ENCODE measurements at regions not wholly inside any gene's neighbourhood (a gene's known extent, or its start where the extent isn't known, plus 50 kb on each side); places are given as distances from the start of the nearest gene placed in this dataset.

DNA sequence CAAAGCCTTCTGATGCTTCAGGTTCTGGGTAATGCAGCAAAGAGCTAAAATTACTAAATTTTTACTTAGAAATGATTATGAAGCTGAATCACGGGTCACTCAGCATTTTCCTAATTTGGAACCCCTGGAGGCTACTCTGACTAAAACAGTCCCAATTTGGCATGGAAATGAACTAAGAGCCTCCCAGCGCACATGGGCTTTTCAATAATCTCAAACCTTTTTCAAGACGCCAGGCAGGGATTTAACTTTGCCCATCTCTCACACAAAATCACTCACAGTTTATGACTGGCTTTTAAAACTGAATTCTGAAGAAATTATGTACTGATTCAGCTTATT, 68.3 kb downstream of the LLPH start:
- Histone ChIP-seq H2AFZ (ENCODE audit: low read length) (peak overlapping the region; percentile 1), H3K9me3 (ENCODE audit: low read depth, low read length) (no peaks in the 10 kb centered on the region), H3K27ac (ENCODE audit: low read depth, low read length) (no peak overlapping the region), H3K4me2 (ENCODE audit: insufficient read depth, low read length) (peak overlapping the region; percentile 20), H3K4me3 (ENCODE audit: insufficient read depth, low read length) (no peak overlapping the region), H3K27me3 (ENCODE audit: insufficient read depth, low read length) (no peaks in the 10 kb centered on the region), H4K20me1 (ENCODE audit: insufficient read depth, low read length) (no peaks in the 10 kb centered on the region), H3K36me3 (ENCODE audit: insufficient read depth, low read length) (no peaks in the 10 kb centered on the region), H3K79me2 (ENCODE audit: insufficient read depth, low read length) (no peaks in the 10 kb centered on the region), H3K4me1 (ENCODE audit: insufficient read depth, low read length) (peaks cover 34% of the 10 kb centered on the region)
- TF ChIP-seq, protein P1, sequence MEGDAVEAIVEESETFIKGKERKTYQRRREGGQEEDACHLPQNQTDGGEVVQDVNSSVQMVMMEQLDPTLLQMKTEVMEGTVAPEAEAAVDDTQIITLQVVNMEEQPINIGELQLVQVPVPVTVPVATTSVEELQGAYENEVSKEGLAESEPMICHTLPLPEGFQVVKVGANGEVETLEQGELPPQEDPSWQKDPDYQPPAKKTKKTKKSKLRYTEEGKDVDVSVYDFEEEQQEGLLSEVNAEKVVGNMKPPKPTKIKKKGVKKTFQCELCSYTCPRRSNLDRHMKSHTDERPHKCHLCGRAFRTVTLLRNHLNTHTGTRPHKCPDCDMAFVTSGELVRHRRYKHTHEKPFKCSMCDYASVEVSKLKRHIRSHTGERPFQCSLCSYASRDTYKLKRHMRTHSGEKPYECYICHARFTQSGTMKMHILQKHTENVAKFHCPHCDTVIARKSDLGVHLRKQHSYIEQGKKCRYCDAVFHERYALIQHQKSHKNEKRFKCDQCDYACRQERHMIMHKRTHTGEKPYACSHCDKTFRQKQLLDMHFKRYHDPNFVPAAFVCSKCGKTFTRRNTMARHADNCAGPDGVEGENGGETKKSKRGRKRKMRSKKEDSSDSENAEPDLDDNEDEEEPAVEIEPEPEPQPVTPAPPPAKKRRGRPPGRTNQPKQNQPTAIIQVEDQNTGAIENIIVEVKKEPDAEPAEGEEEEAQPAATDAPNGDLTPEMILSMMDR (IDR thresholded peaks at IDR 0.05; ENCODE audit: extremely low read depth, low read depth, low read length) = no peak
- no peak for DNase-seq (ENCODE audit: insufficient read length, low spot score, missing footprints)

DNA sequence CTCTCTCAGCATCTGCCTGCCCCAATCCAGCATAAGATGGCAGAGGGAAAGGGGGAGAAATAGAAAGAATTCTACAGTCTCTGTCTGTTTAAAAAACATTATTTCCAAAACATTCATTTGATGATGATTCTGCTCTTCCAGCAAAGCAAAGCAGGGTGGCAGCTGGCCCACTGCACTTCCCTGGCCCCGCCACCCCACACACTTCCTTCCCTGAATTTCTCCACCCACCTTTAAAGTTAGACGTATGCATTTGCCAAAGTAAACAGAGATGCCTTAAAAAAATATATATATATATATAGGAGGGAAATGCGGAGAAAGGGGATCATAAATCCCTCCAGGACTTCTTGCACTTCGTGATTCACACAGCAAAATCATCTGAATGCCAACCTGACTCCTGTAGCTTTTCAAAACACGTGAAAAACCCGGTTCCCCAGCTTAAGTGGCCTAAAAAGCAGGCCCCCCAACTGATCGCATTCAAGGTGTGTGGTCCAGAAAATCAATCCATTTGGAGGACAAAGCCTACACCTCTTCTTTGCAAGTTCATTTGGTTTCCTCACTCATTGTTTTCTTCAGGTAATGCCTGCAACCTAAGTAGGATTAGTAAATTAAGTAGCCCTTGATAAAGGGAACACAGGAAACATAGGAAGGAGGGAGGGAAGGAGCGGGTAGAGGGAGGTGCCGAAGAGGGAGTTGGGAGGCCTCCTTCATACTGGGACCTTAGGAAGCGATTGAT, 68.8 kb downstream of the LLPH start:
- DNase-seq (ENCODE audit: insufficient read length, low spot score, missing footprints) = peak; percentile 52
- Histone ChIP-seq H3K27ac (ENCODE audit: low read depth, low read length) (no peak overlapping the region), H3K79me2 (ENCODE audit: insufficient read depth, low read length) (no peaks in the 10 kb centered on the region), H2AFZ (ENCODE audit: low read length) (peak overlapping the region; percentile 14), H3K9me3 (ENCODE audit: low read depth, low read length) (no peaks in the 10 kb centered on the region), H3K27me3 (ENCODE audit: insufficient read depth, low read length) (no peaks in the 10 kb centered on the region), H3K36me3 (ENCODE audit: insufficient read depth, low read length) (no peaks in the 10 kb centered on the region), H3K4me1 (ENCODE audit: insufficient read depth, low read length) (peaks cover 32% of the 10 kb centered on the region), H3K4me3 (ENCODE audit: insufficient read depth, low read length) (no peak overlapping the region), H4K20me1 (ENCODE audit: insufficient read depth, low read length) (no peaks in the 10 kb centered on the region), H3K4me2 (ENCODE audit: insufficient read depth, low read length) (peak overlapping the region; percentile 20)
- TF ChIP-seq, protein P1 (IDR thresholded peaks at IDR 0.05; ENCODE audit: extremely low read depth, low read depth, low read length) = no peak

DNA sequence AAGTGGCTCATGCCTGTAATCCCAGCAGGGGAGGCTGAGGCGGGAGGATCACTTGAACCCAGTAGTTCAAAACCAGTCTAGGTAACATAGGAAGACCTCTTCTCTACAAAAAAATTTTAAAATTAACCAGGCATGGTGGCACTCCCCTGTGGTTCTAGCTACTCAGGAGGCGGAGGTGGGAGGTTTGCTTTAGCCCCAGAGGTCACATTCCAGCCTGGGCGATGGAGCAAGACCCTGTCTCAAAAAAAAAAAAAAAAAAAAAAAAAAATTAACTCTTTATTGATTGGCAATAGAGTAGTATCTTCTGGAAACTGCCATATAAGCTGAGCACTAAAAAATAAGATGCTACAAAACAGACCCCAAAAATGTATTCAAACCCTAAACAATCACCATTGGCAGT, 69.5 kb downstream of the LLPH start:
- Histone ChIP-seq H3K9me3 (ENCODE audit: low read depth, low read length) (no peaks in the 10 kb centered on the region), H3K36me3 (ENCODE audit: insufficient read depth, low read length) (no peaks in the 10 kb centered on the region), H4K20me1 (ENCODE audit: insufficient read depth, low read length) (no peaks in the 10 kb centered on the region), H3K27ac (ENCODE audit: low read depth, low read length) (no peak overlapping the region), H3K27me3 (ENCODE audit: insufficient read depth, low read length) (no peaks in the 10 kb centered on the region), H2AFZ (ENCODE audit: low read length) (peak overlapping the region; percentile 14), H3K79me2 (ENCODE audit: insufficient read depth, low read length) (no peaks in the 10 kb centered on the region), H3K4me2 (ENCODE audit: insufficient read depth, low read length) (peak overlapping the region; percentile 20), H3K4me3 (ENCODE audit: insufficient read depth, low read length) (no peak overlapping the region), H3K4me1 (ENCODE audit: insufficient read depth, low read length) (peaks cover 26% of the 10 kb centered on the region)
- TF ChIP-seq, protein P1 (IDR thresholded peaks at IDR 0.05; ENCODE audit: extremely low read depth, low read depth, low read length) = no peak
- no peak for DNase-seq (ENCODE audit: insufficient read length, low spot score, missing footprints)

- Histone ChIP-seq H4K20me1 (ENCODE audit: insufficient read depth, low read length) (no peaks in the 10 kb centered on the region), H3K4me3 (ENCODE audit: insufficient read depth, low read length) (no peak overlapping the region), H3K4me1 (ENCODE audit: insufficient read depth, low read length) (peaks cover 18% of the 10 kb centered on the region), H3K27ac (ENCODE audit: low read depth, low read length) (no peak overlapping the region), H3K36me3 (ENCODE audit: insufficient read depth, low read length) (no peaks in the 10 kb centered on the region), H2AFZ (ENCODE audit: low read length) (no peak overlapping the region), H3K9me3 (ENCODE audit: low read depth, low read length) (no peaks in the 10 kb centered on the region), H3K79me2 (ENCODE audit: insufficient read depth, low read length) (no peaks in the 10 kb centered on the region), H3K4me2 (ENCODE audit: insufficient read depth, low read length) (no peak overlapping the region), H3K27me3 (ENCODE audit: insufficient read depth, low read length) (no peaks in the 10 kb centered on the region)
- DNase-seq (ENCODE audit: insufficient read length, low spot score, missing footprints) = no peak
- TF ChIP-seq, protein P1 (IDR thresholded peaks at IDR 0.05; ENCODE audit: extremely low read depth, low read depth, low read length) = no peak
These were observed 70.2 kb downstream of the LLPH start for GRCh38 chr12:66060163-66060907.
